HL-60 (cell line): ENCODE measurements at regions not wholly inside any gene's neighbourhood (a gene's known extent, or its start where the extent isn't known, plus 50 kb on each side); places are given as distances from the start of the nearest gene placed in this dataset.

Experiments used
- CTCF ChIP-seq: IDR thresholded peaks from one replicate; pipeline ENCODE4 v1.5.1; 2011; ENCODE audit warnings: low read length, control low read depth, inconsistent platforms; ENCODE audit not compliant: insufficient read depth
- GABPA ChIP-seq: IDR thresholded peaks from 2 replicates; pipeline ENCODE4 v1.6.1; 2012; ENCODE audit warnings: low read depth
- POLR2AphosphoS5 ChIP-seq: IDR thresholded peaks from 2 replicates; pipeline ENCODE4 v1.6.1; 2012; ENCODE audit warnings: low read depth
- REST ChIP-seq: IDR thresholded peaks from 2 replicates; pipeline ENCODE4 v1.6.1; 2012; ENCODE audit warnings: low read depth; ENCODE audit not compliant: insufficient replicate concordance

DNA sequence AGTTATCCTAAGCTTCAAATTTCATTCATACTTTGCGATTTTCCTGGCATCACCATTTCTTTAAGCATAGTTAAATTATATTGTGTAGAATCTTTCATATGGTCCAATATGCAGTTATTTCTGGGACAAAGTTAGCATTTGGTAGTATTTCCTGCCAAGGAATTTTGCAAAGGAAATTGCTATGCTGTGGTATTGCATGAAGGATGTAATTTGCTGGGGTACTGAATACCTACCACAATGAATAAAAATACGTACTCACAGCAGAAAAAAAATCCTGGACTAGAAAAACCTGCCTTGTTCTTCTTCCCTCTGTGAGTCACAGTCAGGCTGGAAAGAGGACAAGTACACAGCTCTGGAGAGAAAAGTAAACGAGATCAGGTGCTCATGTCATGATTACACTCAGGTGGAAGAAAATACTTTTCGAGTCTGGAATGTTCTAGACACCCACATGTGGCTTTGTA, 241.2 kb downstream of the PTBP2 start:
- TF ChIP-seq CTCF (no peak), REST (no peak), POLR2AphosphoS5 (no peak), GABPA (no peak)
